A673 (cell line): ENCODE measurements at regions not wholly inside any gene's neighbourhood (a gene's known extent, or its start where the extent isn't known, plus 50 kb on each side); places are given as distances from the start of the nearest gene placed in this dataset.

Experiments used
- EZH2 ChIP-seq: fragments of 200-600 bp; sonication (generic); IDR thresholded peaks from 2 replicates; pipeline ENCODE4 v1.6.1; 2017; ENCODE audit warnings: borderline replicate concordance, low read depth, mild to moderate bottlenecking, mixed read lengths, antibody characterized with exemption, low read length; ENCODE audit not compliant: poor library complexity, severe bottlenecking
- TF ChIP-seq, protein P1 (sequence below): fragments of 300-800, 200-600 bp; sonication (generic); conservative IDR thresholded peaks from 2 replicates; pipeline ENCODE4 v1.5.1; 2017; ENCODE audit warnings: low read depth, mild to moderate bottlenecking, antibody characterized with exemption, low read length, moderate library complexity, mixed read lengths

DNA sequence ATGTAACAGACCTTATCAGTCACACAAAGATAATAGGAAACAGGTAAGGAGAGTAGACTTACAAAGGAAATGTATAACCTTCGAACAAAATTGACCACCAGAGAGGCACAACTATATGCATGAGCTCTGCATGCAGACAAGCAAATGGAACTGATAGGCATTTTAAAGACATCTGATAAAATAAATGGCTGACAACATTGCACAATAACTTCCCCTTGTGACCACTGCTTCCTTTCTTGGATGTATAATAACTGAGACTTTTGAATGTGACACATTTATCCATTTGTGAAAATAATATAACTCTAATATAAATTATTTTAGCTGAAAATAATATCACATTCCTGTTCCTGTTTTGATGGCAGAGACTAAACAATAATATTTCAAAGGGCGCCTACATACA, 654.2 kb upstream of the STEAP1 start:
- TF ChIP-seq, protein P1, sequence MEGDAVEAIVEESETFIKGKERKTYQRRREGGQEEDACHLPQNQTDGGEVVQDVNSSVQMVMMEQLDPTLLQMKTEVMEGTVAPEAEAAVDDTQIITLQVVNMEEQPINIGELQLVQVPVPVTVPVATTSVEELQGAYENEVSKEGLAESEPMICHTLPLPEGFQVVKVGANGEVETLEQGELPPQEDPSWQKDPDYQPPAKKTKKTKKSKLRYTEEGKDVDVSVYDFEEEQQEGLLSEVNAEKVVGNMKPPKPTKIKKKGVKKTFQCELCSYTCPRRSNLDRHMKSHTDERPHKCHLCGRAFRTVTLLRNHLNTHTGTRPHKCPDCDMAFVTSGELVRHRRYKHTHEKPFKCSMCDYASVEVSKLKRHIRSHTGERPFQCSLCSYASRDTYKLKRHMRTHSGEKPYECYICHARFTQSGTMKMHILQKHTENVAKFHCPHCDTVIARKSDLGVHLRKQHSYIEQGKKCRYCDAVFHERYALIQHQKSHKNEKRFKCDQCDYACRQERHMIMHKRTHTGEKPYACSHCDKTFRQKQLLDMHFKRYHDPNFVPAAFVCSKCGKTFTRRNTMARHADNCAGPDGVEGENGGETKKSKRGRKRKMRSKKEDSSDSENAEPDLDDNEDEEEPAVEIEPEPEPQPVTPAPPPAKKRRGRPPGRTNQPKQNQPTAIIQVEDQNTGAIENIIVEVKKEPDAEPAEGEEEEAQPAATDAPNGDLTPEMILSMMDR = no peak
- TF ChIP-seq EZH2 = no peak
